HG02798 (cell line): ENCODE measurements at regions not wholly inside any gene's neighbourhood (a gene's known extent, or its start where the extent isn't known, plus 50 kb on each side); places are given as distances from the start of the nearest gene placed in this dataset.
A peak's percentile ranks its signal among the peaks of the same experiment; 100 is the strongest.

Experiments used
- ATAC-seq: cut with Tn5 transposase; IDR thresholded peaks from one replicate; pipeline ENCODE4 v1.9.1; 2021; ENCODE audit warnings: mild to moderate bottlenecking; ENCODE audit not compliant: unreplicated experiment, poor library complexity

- peak; percentile 35 for ATAC-seq
Measured at GRCh38 chr1:149841597-149842238, 57.6 kb upstream of the BOLA1 start.

- ATAC-seq = peak; percentile 64
Measured at GRCh38 chr1:149842458-149843064, 56.8 kb upstream of the BOLA1 start.

GRCh38 chr1:149843431-149844041 is 55.8 kb upstream of the BOLA1 start:
- no peak for ATAC-seq

- ATAC-seq = no peak
Measured at GRCh38 chr1:149844101-149844500, 55.3 kb upstream of the BOLA1 start.

GRCh38 chr1:149844650-149845255 is 54.6 kb upstream of the BOLA1 start:
- no peak for ATAC-seq

- no peak for ATAC-seq
Measured at GRCh38 chr1:149845416-149845815, 54.0 kb upstream of the BOLA1 start.

GRCh38 chr1:149846042-149846441 is 53.3 kb upstream of the BOLA1 start:
- ATAC-seq = no peak

- ATAC-seq = no peak
Measured at GRCh38 chr1:149846593-149847466, 52.5 kb upstream of the BOLA1 start.

- no peak for ATAC-seq
Measured at GRCh38 chr1:149848340-149849110, 50.8 kb upstream of the BOLA1 start.

- no peak for ATAC-seq
Measured at GRCh38 chr1:149849111-149849946, 50.0 kb upstream of the BOLA1 start.
